ENCODE measurements at regions not wholly inside any gene's neighbourhood (a gene's known extent, or its start where the extent isn't known, plus 50 kb on each side); places are given as distances from the start of the nearest gene placed in this dataset.
"Not testable (repeated sequence)": the region's sequence is repeated elsewhere in the genome, so short reads cannot be mapped to it uniquely, and the experiment has no call there.

DNA sequence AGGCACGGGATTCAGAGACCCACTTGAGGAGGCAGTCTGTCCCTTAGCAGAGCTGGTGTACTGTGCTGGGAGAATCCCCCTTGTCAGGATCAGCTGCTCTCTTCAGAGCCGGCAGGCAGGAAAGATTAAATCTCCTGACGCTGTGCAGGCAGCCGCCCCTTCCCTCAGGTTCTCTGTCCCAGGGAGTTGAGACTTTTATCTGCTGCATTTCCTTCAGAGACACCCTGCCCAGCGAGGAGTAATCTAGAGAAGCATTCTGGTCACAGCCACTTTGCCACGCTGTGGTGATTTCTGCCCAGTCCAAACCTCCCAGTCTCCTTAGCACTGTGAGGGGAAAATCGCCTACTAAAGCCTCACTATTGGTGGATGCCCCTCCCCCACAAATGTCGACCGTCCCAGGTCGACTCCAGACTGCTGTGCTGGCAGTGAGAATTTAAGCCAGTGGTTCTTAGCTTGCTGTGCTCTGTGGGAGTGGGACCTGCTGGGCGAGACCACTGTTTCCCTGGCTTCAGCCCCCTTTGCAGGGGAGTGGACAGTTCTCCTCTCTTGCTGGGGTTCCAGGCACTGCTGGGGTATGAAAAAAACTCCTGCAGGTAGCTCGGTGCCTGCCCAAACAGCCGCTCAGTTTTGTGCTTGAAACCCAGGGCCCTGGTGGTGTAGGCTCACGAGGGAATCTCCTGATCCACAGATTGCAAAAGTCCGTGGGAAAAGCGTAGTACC, 265.4 kb downstream of the ZWINT start:
- no peak for DNase-seq (ENCODE audit: low read depth)
- TF ChIP-seq, protein P1, sequence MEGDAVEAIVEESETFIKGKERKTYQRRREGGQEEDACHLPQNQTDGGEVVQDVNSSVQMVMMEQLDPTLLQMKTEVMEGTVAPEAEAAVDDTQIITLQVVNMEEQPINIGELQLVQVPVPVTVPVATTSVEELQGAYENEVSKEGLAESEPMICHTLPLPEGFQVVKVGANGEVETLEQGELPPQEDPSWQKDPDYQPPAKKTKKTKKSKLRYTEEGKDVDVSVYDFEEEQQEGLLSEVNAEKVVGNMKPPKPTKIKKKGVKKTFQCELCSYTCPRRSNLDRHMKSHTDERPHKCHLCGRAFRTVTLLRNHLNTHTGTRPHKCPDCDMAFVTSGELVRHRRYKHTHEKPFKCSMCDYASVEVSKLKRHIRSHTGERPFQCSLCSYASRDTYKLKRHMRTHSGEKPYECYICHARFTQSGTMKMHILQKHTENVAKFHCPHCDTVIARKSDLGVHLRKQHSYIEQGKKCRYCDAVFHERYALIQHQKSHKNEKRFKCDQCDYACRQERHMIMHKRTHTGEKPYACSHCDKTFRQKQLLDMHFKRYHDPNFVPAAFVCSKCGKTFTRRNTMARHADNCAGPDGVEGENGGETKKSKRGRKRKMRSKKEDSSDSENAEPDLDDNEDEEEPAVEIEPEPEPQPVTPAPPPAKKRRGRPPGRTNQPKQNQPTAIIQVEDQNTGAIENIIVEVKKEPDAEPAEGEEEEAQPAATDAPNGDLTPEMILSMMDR (conservative IDR thresholded peaks at IDR 0.05; ENCODE audit: control insufficient read depth, insufficient read depth, low read depth, low read length), result no peak
- H3K4me3 ChIP-seq (ENCODE audit: control insufficient read depth, low read depth, low read length), result no peak overlapping the region

DNA sequence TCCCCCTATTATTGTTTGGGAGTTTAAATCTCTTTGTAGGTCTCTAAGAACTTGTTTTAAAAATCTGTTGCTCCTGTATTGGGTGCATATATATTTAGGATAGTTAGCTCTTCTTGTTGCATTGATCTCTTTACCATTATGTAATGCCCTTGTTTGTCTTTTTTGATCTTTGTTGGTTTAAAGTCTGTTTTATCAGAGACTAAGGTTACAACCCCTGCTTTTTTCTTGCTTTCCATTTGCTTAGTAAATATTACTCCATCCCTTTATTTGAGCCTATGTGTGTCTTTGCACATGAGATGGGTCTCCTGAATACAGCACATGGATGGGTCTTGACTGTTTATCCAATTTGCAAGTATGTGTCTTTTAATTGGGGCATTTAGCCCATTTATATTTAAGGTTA, 267.4 kb downstream of the ZWINT start:
- not testable (repeated sequence) for H3K4me3 ChIP-seq (ENCODE audit: control insufficient read depth, low read depth, low read length)

DNA sequence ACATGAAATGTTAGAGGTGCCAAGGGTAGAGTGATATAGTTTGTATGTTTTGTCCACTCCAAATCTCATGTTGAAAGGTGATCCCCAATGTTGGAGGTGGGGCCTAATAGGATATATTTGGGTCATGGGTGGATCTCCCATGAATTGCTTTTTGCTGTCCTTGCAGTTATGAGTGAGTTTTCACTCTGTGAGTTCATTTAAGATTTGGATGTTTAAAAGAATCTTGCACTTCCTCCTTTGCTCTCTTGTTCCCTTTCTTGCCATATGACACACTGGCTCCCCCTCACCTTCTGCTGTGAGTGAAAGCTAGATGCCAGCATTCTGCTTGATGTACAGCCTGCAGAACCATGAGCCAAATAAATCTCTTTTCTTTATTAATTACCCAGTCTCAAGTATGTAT, 269.2 kb downstream of the ZWINT start:
- TF ChIP-seq, protein P1 (conservative IDR thresholded peaks at IDR 0.05; ENCODE audit: control insufficient read depth, insufficient read depth, low read depth, low read length), result no peak
- no peak overlapping the region for H3K4me3 ChIP-seq (ENCODE audit: control insufficient read depth, low read depth, low read length)
- DNase-seq (ENCODE audit: low read depth), result no peak

More for the DNA sequence above, 267.4 kb downstream of the ZWINT start:
- not testable (repeated sequence) for DNase-seq (ENCODE audit: low read depth)

DNA sequence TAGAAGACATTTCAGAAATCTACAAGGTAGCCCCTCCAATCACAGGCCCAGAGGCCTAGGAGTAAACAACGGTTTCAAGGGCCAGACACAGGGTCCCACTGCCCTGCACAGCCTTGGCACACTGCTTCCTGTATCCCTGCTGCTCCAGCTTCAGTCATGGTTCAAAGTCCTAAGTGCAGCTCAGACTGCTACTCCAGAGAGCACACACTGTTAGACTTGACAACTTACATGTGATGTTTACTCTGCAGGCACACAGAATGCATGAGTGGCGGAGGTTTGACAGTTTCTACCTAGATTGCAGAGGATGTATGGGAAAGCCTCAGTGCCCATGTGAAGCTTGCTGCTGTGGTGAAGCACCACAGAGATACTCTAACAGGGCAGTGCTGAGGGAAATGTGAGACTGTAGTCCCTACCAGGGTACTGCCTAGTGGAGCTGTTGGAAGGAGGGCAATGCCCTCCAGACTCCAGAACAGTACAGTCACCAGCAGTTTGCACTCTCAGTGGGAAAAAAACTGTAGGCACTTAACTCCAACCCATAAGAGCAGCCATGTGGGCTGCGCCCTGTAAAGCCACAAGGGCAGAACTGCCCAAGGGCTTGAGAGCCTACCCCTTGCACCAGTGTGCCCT, 270.0 kb downstream of the ZWINT start:
- no peak overlapping the region for H3K4me3 ChIP-seq (ENCODE audit: control insufficient read depth, low read depth, low read length)
- TF ChIP-seq, protein P1 (conservative IDR thresholded peaks at IDR 0.05; ENCODE audit: control insufficient read depth, insufficient read depth, low read depth, low read length), result no peak
- DNase-seq (ENCODE audit: low read depth), result no peak

DNA sequence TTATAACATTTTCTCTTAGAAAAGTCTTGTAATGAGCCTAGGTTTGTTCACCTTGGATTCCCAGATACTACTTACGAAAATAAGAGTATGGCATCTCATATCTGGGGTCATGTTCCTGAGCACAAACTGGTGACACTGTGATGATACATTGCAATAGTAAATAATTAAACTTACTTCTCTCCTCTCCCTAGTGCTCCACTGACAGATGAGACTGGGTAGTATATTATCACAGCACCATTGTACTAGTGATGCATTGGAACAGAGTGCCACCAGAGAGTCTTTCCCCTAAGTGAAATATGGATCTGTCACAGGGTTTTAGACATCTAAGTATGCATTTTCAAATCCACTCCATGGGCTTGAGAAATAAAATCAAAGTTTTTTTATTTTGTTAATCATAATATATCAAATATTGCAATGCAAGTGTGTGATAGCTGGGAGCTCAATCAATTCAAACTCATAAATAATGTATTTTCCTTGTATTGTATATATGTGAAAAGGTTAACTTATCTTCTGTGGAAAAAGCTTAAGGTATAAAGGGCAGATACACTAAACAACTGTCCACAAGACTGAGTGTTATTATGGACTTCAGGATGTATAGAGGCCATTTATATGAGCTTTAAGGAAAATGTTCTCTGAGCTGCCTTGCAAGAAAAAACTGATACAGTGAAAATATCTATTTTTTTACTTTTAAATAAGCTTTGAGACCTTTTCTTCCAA, 275.5 kb downstream of the ZWINT start:
- H3K4me3 ChIP-seq (ENCODE audit: control insufficient read depth, low read depth, low read length), result no peak overlapping the region
- TF ChIP-seq, protein P1 (conservative IDR thresholded peaks at IDR 0.05; ENCODE audit: control insufficient read depth, insufficient read depth, low read depth, low read length), result no peak
- no peak for DNase-seq (ENCODE audit: low read depth)

DNA sequence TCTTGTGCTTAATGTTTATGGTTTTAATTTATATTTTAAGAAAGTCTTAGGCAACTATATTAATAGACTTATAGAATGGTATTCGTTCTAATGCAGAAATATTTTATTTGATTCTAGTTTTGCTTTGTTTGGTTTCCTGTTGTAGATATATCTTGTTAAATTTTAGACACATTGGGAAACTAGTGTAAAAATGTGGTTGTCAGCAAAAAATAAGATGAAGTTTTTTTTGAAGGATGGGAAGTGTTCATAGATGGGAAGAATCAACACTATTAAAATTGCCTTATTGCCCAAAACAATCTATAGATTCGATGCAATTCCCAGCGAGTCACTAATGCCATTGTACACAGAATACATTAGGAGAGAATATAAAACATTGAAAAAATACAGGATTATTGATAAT, 278.9 kb downstream of the ZWINT start:
- no peak for DNase-seq (ENCODE audit: low read depth)
- TF ChIP-seq, protein P1 (conservative IDR thresholded peaks at IDR 0.05; ENCODE audit: control insufficient read depth, insufficient read depth, low read depth, low read length), result no peak
- no peak overlapping the region for H3K4me3 ChIP-seq (ENCODE audit: control insufficient read depth, low read depth, low read length)

Data from fibroblast of mammary gland (primary cell).